ENCODE measurements at regions not wholly inside any gene's neighbourhood (a gene's known extent, or its start where the extent isn't known, plus 50 kb on each side); places are given as distances from the start of the nearest gene placed in this dataset.

- Histone ChIP-seq H3K79me2 (no peaks in the 10 kb centered on the region), H3K4me3 (no peak overlapping the region), H3K27ac (no peak overlapping the region), H2AFZ (no peak overlapping the region), H3K27me3 (no peaks in the 10 kb centered on the region), H3K9me3 (ENCODE audit: low read depth) (no peaks in the 10 kb centered on the region), H3K9me2 (replicated peaks; ENCODE audit: insufficient read depth) (no peaks in the 10 kb centered on the region), H3K4me1 (ENCODE audit: insufficient read depth) (no peaks in the 10 kb centered on the region), H3K36me3 (replicated peaks; ENCODE audit: insufficient read depth, low read depth) (no peaks in the 10 kb centered on the region), H4K20me1 (ENCODE audit: insufficient read depth, poor library complexity, severe bottlenecking) (no peaks in the 10 kb centered on the region), H3K4me2 (no peak overlapping the region)
- WGBS (ENCODE audit: low lambda C conversion rate, missing lambda C conversion rate) = 84% methylated on average over 11 of the region's 11 CpGs
- TF ChIP-seq CTCF (IDR thresholded peaks at IDR 0.05; ENCODE audit: poor library complexity) = peak; percentile 33
- no peak for TF ChIP-seq EZH2phosphoT487 (IDR thresholded peaks at IDR 0.05; ENCODE audit: low read depth, severe bottlenecking, unreplicated experiment)
- no peak for TF ChIP-seq EZH2 (IDR thresholded peaks at IDR 0.05; ENCODE audit: borderline replicate concordance)
- no peak for DNase-seq (ENCODE audit: low spot score)
Observed at GRCh38 chr11:10623797-10624761, 55.6 kb upstream of the LYVE1 start.

DNA sequence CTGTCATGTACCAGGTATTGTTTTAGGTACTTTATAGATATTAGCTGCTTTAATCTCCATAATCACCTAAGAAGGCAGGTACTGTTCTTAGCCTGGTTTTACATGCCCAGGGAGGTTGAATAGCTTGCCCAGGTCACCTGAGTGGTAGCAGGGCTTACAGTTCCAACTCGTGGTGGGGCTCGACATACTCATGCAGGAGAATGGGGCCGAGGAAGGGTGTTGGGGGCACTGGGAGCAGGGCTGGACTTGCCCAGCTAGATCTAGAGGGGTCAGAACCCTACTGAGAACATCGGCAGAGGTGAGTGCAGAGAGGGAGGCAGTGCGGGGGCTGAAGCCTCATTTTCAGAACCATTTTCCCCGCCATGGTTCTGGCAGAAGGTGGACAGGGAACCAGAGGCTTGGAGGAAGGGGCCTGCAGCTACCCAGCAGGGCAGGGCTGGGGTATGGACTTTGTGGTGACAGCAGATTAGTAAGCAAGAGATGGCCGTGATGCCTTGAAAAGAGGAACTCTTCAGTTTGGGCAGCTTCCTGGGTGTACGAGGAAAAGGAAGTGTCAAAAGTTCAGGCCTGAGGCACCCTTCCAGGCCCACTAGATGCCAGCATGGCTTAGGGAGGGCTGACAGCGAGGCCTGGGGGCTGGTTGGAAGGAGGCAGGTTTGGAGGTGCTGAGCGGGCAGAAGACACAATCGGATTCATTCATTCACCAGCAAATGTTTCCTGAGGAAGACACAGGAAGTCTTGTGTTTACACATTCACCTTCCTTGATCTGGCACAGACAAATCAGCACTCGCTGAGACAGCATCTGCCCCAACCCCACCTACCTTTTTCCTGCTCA, 54.7 kb upstream of the LYVE1 start:
- Histone ChIP-seq H3K9me3 (ENCODE audit: low read depth) (no peaks in the 10 kb centered on the region), H2AFZ (no peak overlapping the region), H3K79me2 (no peaks in the 10 kb centered on the region), H3K4me2 (no peak overlapping the region), H3K36me3 (replicated peaks; ENCODE audit: insufficient read depth, low read depth) (no peaks in the 10 kb centered on the region), H3K4me1 (ENCODE audit: insufficient read depth) (no peaks in the 10 kb centered on the region), H3K27ac (no peak overlapping the region), H3K9me2 (replicated peaks; ENCODE audit: insufficient read depth) (no peaks in the 10 kb centered on the region), H4K20me1 (ENCODE audit: insufficient read depth, poor library complexity, severe bottlenecking) (no peaks in the 10 kb centered on the region), H3K4me3 (no peak overlapping the region), H3K27me3 (no peaks in the 10 kb centered on the region)
- TF ChIP-seq CTCF (IDR thresholded peaks at IDR 0.05; ENCODE audit: poor library complexity) (no peak), EZH2phosphoT487 (IDR thresholded peaks at IDR 0.05; ENCODE audit: low read depth, severe bottlenecking, unreplicated experiment) (no peak), EZH2 (IDR thresholded peaks at IDR 0.05; ENCODE audit: borderline replicate concordance) (no peak)
- no peak for DNase-seq (ENCODE audit: low spot score)
- WGBS (ENCODE audit: low lambda C conversion rate, missing lambda C conversion rate) = 86% methylated on average over 12 of the region's 12 CpGs

DNA sequence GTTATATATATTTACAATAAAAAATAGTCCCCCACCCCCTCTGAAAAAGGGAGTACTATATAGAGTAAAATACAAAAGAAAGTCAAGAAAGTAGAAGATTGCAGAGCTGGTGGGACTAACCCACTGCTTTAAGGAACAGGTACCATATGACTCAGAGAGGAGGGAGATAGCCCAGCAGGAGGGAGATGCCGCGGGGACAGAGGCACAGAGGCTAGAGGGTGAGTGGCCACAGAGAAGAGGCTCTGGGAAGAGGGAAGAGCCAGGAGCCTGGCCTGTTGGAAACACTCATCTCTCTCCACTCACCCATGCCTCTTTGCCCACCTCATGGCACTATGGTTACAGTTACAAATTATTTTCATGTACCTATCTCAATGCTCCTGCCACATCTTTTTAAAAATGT, 53.6 kb upstream of the LYVE1 start:
- no peak for DNase-seq (ENCODE audit: low spot score)
- Histone ChIP-seq H3K4me3 (no peak overlapping the region), H4K20me1 (ENCODE audit: insufficient read depth, poor library complexity, severe bottlenecking) (no peaks in the 10 kb centered on the region), H2AFZ (no peak overlapping the region), H3K9me3 (ENCODE audit: low read depth) (no peaks in the 10 kb centered on the region), H3K27ac (no peak overlapping the region), H3K4me1 (ENCODE audit: insufficient read depth) (no peaks in the 10 kb centered on the region), H3K27me3 (no peaks in the 10 kb centered on the region), H3K36me3 (replicated peaks; ENCODE audit: insufficient read depth, low read depth) (no peaks in the 10 kb centered on the region), H3K9me2 (replicated peaks; ENCODE audit: insufficient read depth) (no peaks in the 10 kb centered on the region), H3K79me2 (no peaks in the 10 kb centered on the region), H3K4me2 (no peak overlapping the region)
- WGBS (ENCODE audit: low lambda C conversion rate, missing lambda C conversion rate) = 79% methylated on average over 2 of the region's 2 CpGs
- no peak for TF ChIP-seq EZH2phosphoT487 (IDR thresholded peaks at IDR 0.05; ENCODE audit: low read depth, severe bottlenecking, unreplicated experiment)
- TF ChIP-seq EZH2 (IDR thresholded peaks at IDR 0.05; ENCODE audit: borderline replicate concordance) = no peak
- no peak for TF ChIP-seq CTCF (IDR thresholded peaks at IDR 0.05; ENCODE audit: poor library complexity)
